H1 (cell line): ENCODE measurements at regions not wholly inside any gene's neighbourhood (a gene's known extent, or its start where the extent isn't known, plus 50 kb on each side); places are given as distances from the start of the nearest gene placed in this dataset.

ENCODE experiments used
- ASH2L ChIP-seq: fragments of 200-600, 300-600 bp; sonication (generic); IDR thresholded peaks from one replicate; pipeline ENCODE4 v1.7.1; 2017; ENCODE audit warnings: low read length
- CHD2 ChIP-seq: IDR thresholded peaks from 2 replicates; pipeline ENCODE4 v1.6.1; 2012; ENCODE audit warnings: low read length, improper control_type of control experiment
- CTCF ChIP-seq, 3 experiments: IDR thresholded peaks; 1 replicate in 2 of 3; 2 replicates in 1 of 3; pipeline versions ENCODE4 v1.5.1 to v1.6.1; 2011; ENCODE audit warnings: low read length in 3 of 3, mild to moderate bottlenecking in 3 of 3, inconsistent platforms in 2 of 3, low read depth in 1 of 3, moderate library complexity in 1 of 3; ENCODE audit not compliant: insufficient read depth in 1 of 3; ENCODE audit errors: control extremely low read depth in 1 of 3
- MAFK ChIP-seq: IDR thresholded peaks from 2 replicates; pipeline ENCODE4 v1.6.1; 2012; ENCODE audit warnings: low read depth, mild to moderate bottlenecking, improper control_type of control experiment, low read length
- POLR2A ChIP-seq, 2 experiments: IDR thresholded peaks; 1 replicate in 1 of 2; 2 replicates in 1 of 2; pipeline ENCODE4 v1.6.1; 2011; ENCODE audit warnings: low read depth in 2 of 2, low read length in 2 of 2, mild to moderate bottlenecking in 2 of 2; ENCODE audit errors: control extremely low read depth in 1 of 2
- SAP30 ChIP-seq: fragments of 300-600 bp; sonication (generic); IDR thresholded peaks from 2 replicates; pipeline ENCODE4 v1.7.1; 2012; ENCODE audit warnings: low read length, moderate library complexity, mild to moderate bottlenecking, inconsistent platforms; ENCODE audit not compliant: insufficient read depth, insufficient replicate concordance

DNA sequence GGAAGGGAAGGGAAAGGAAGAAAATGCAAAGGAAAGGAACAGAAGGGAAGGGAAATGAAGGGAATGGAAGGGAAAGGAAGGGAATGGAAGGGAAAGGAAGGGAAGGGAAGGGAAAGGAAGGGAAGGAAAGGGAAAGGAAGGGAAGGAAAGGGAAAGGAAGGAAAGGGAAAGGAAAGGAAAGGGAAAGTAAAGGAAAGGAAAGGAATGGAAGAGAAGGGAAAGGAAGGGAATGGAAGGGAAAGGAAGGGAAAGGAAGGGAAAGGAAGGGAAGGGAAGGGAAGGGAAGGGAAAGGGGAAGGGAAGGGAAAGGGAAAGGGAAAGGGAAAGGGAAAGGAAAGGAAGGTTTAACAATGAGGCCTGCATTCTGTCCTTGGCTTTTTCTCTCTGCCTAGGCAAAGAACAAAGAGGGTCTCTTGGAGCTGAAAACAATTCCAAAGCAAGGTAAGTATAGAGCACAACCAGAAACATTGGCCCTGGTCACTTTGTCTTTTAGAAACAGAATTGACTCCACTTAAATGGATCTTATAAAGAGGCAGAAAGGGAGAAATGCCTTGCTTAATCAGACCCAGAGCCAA lies 525.9 kb upstream of the TMPO start:
- TF ChIP-seq CTCF (IDR thresholded peaks at IDR 0.05; ENCODE audit: control extremely low read depth in 1 of 3, insufficient read depth in 1 of 3, low read depth in 1 of 3, low read length in 3 of 3) = no peak
- TF ChIP-seq CHD2 = no peak
- TF ChIP-seq POLR2A (IDR thresholded peaks at IDR 0.05; ENCODE audit: control extremely low read depth in 1 of 2, low read depth in 2 of 2, low read length in 2 of 2) = no peak
- no peak for TF ChIP-seq ASH2L
- TF ChIP-seq MAFK = no peak
- no peak for TF ChIP-seq SAP30
